K562 (cell line): ENCODE measurements at regions not wholly inside any gene's neighbourhood (a gene's known extent, or its start where the extent isn't known, plus 50 kb on each side); places are given as distances from the start of the nearest gene placed in this dataset.

Experiments used
- ATAC-seq: fragments of 200-7000 bp; cut with Tn5 transposase; 3 replicates; pipeline ENCODE4 v1.9.1; 2020; ENCODE audit warnings: moderate library complexity
- BruUV-seq: library from RNA; stranded (reverse); fragments of 400-500 nt; replicated peaks from 2 replicates; lab custom pipeline; 2021; lab: Mats Ljungman, UMichigan
- CTCF ChIA-PET: fragments of 300-600 bp; formaldehyde crosslinking; extraction: SDS; loops from one replicate; lab custom pipeline; 2021; ENCODE audit warnings: low intra/inter-chr PET ratio; lab: Yijun Ruan, JAX
- POLR2A ChIA-PET: fragments of 300-600, 350-650 bp; sonication (Branson Sonifier 250); formaldehyde crosslinking; extraction: SDS; loops from one replicate; lab custom pipeline; 2021; ENCODE audit warnings: antibody characterized with exemption, inconsistent platforms; lab: Yijun Ruan, JAX
- DNase-seq, 4 experiments: peaks; one replicate each; pipeline versions ENCODE4 v3.0.0 to v3.0.0-alpha.2; 2011 to 2018; ENCODE audit warnings: low spot score in 3 of 4, mixed read lengths in 3 of 4; ENCODE audit errors: extremely low read depth in 1 of 4
- FAIRE-seq: peaks from 2 replicates; lab custom pipeline; 2011; peaks lifted over from hg19 to GRCh38; lab: Jason Lieb, UNC
- H2AFZ ChIP-seq: 2 replicates; pipeline ENCODE4 v1.6.0; 2011; ENCODE audit warnings: low read depth, low read length, control low read depth, inconsistent platforms
- H3K27ac ChIP-seq: fragments of 200-600 bp; 3 replicates; pipeline ENCODE4 v1.8.0; 2011; ENCODE audit warnings: low read depth, mild to moderate bottlenecking, control low read depth, inconsistent platforms, low read length, moderate library complexity, mixed read lengths; ENCODE audit errors: extremely low read depth
- H3K27me3 ChIP-seq, 2 experiments: fragments of 300-600 bp in 1 of 2; 2 replicates in 1 of 2; 3 replicates in 1 of 2; pipeline versions ENCODE4 v1.6.0 to v1.8.0; 2011; ENCODE audit warnings: inconsistent platforms in 2 of 2, low read length in 2 of 2, mild to moderate bottlenecking in 1 of 2, mixed read lengths in 1 of 2, moderate library complexity in 1 of 2; ENCODE audit not compliant: control insufficient read depth in 2 of 2, insufficient read depth in 2 of 2
- H3K36me3 ChIP-seq: fragments of 300-600 bp; 3 replicates; pipeline ENCODE4 v1.8.0; 2011; ENCODE audit warnings: mild to moderate bottlenecking, low read length, inconsistent platforms; ENCODE audit not compliant: control insufficient read depth, insufficient read depth
- H3K4me1 ChIP-seq, 2 experiments: fragments of 200-600 bp in 1 of 2; replicated peaks in 1 of 2; 2 replicates in 1 of 2; 3 replicates in 1 of 2; pipeline versions ENCODE4 v1.5.1 to v1.8.0; 2011; ENCODE audit warnings: inconsistent platforms in 2 of 2, low read length in 2 of 2, mild to moderate bottlenecking in 1 of 2, mixed read lengths in 1 of 2, moderate library complexity in 1 of 2; ENCODE audit not compliant: control insufficient read depth in 2 of 2, insufficient read depth in 2 of 2
- H3K4me2 ChIP-seq: 2 replicates; pipeline ENCODE4 v1.6.1; 2011; ENCODE audit warnings: low read length, control low read depth, inconsistent platforms, mixed read lengths; ENCODE audit not compliant: insufficient read depth
- H3K4me3 ChIP-seq: fragments of 200-600 bp; sonication (generic), shearing (Covaris generic); 2 replicates; pipeline ENCODE4 v1.5.1; 2016; ENCODE audit warnings: control low read depth, inconsistent platforms
- H3K79me2 ChIP-seq: fragments of 200-600 bp; 3 replicates; pipeline ENCODE4 v1.8.0; 2011; ENCODE audit warnings: low read length, inconsistent platforms; ENCODE audit not compliant: control insufficient read depth, insufficient read depth
- H3K9ac ChIP-seq, 2 experiments: 2 replicates each; pipeline versions ENCODE4 v1.6.0 to v1.6.1; 2011; ENCODE audit warnings: low read depth in 2 of 2, low read length in 2 of 2, control low read depth in 1 of 2, inconsistent platforms in 1 of 2, mild to moderate bottlenecking in 1 of 2, mixed read lengths in 1 of 2; ENCODE audit not compliant: insufficient read depth in 1 of 2
- H3K9me1 ChIP-seq: one replicate; pipeline ENCODE4 v1.6.0; 2011; ENCODE audit warnings: inconsistent platforms, mild to moderate bottlenecking, low read length, moderate library complexity; ENCODE audit not compliant: control insufficient read depth, insufficient read depth
- H3K9me3 ChIP-seq: replicated peaks from 2 replicates; pipeline ENCODE4 v1.5.1; 2011; ENCODE audit warnings: low read depth, low read length, inconsistent platforms; ENCODE audit not compliant: control insufficient read depth, insufficient read depth
- H4K20me1 ChIP-seq: replicated peaks from 2 replicates; pipeline ENCODE4 v1.6.1; 2011; ENCODE audit warnings: low read length, inconsistent platforms, mixed read lengths; ENCODE audit not compliant: control insufficient read depth, insufficient read depth
- ARNT ChIP-seq, 2 experiments: fragments of 450-650 bp; IDR thresholded peaks; 2 replicates each; pipeline ENCODE4 v1.6.1; 2016; ENCODE audit warnings: mild to moderate bottlenecking in 1 of 2
- ATF7 ChIP-seq: fragments of 450-650 bp; IDR thresholded peaks from 2 replicates; pipeline ENCODE4 v1.7.1; 2014; ENCODE audit warnings: mild to moderate bottlenecking, moderate library complexity
- CBX1 ChIP-seq: sonication (generic); IDR thresholded peaks from 2 replicates; pipeline ENCODE4 v1.6.1; 2016; ENCODE audit warnings: antibody characterized with exemption, low read depth, mild to moderate bottlenecking
- E2F4 ChIP-seq: sonication (generic); formaldehyde crosslinking; IDR thresholded peaks from 2 replicates; pipeline ENCODE4 v1.8.0; 2022; ENCODE audit warnings: mild to moderate bottlenecking, low read depth, missing genetic modification reagents
- ELK1 ChIP-seq: sonication (generic); formaldehyde crosslinking; IDR thresholded peaks from 2 replicates; pipeline ENCODE4 v1.8.1; 2022; ENCODE audit warnings: missing genetic modification reagents
- EP400 ChIP-seq: fragments of 450-650 bp; IDR thresholded peaks from 2 replicates; pipeline ENCODE4 v1.6.1; 2017; ENCODE audit warnings: antibody characterized with exemption, mild to moderate bottlenecking, moderate library complexity
- FOXK1 ChIP-seq: sonication (generic); formaldehyde crosslinking; IDR thresholded peaks from 2 replicates; pipeline ENCODE4 v1.8.0; 2022; ENCODE audit warnings: missing genetic modification reagents, mild to moderate bottlenecking, borderline replicate concordance
- HDAC6 ChIP-seq: IDR thresholded peaks from 2 replicates; pipeline ENCODE4 v1.6.1; 2012; ENCODE audit warnings: low read depth, mild to moderate bottlenecking, control low read depth, inconsistent platforms, low read length, moderate library complexity
- ILF3 ChIP-seq: fragments of 450-650 bp; IDR thresholded peaks from 2 replicates; pipeline ENCODE4 v1.6.1; 2018; ENCODE audit warnings: antibody characterized with exemption, mild to moderate bottlenecking, moderate library complexity, borderline replicate concordance
- NCOA2 ChIP-seq, 2 experiments: fragments of 450-650 bp; IDR thresholded peaks; 2 replicates each; pipeline ENCODE4 v1.6.1; 2018; ENCODE audit warnings: mild to moderate bottlenecking in 2 of 2, moderate library complexity in 1 of 2; ENCODE audit not compliant: partially characterized antibody in 2 of 2
- PHB2 ChIP-seq: fragments of 450-650 bp; IDR thresholded peaks from 2 replicates; pipeline ENCODE4 v1.6.1; 2017; ENCODE audit warnings: low read depth
- PHF8 ChIP-seq: fragments of 200-600 bp; sonication (generic); IDR thresholded peaks from 2 replicates; pipeline ENCODE4 v1.6.1; 2012; ENCODE audit warnings: mixed run types, mild to moderate bottlenecking, inconsistent platforms, low read length, moderate library complexity, borderline replicate concordance
- RBM25 ChIP-seq: fragments of 200-400 bp; formaldehyde crosslinking; IDR thresholded peaks from 2 replicates; pipeline ENCODE4 v1.6.1; 2018; ENCODE audit warnings: low read length, low read depth, moderate library complexity; ENCODE audit not compliant: severe bottlenecking
- ZBTB17 ChIP-seq: fragments of 450-650 bp; formaldehyde crosslinking; IDR thresholded peaks from 2 replicates; pipeline ENCODE4 v1.4.0; 2020; ENCODE audit warnings: mild to moderate bottlenecking
- ZBTB43 ChIP-seq: sonication (generic); formaldehyde crosslinking; IDR thresholded peaks from 2 replicates; pipeline ENCODE4 v1.8.0; 2023; ENCODE audit warnings: mild to moderate bottlenecking, missing genetic modification reagents
- ZNF668 ChIP-seq: fragments of 250-450 bp; sonication (Bioruptor Pico); IDR thresholded peaks from 2 replicates; pipeline ENCODE4 v1.8.0; 2022; ENCODE audit warnings: mild to moderate bottlenecking, inconsistent platforms
- WGBS: fragments of 100-300 bp; shearing (Covaris generic); methylation state at CpG from one replicate; pipeline ENCODE4 v1.1.6; 2016; ENCODE audit warnings: low coverage, mixed read lengths; ENCODE audit not compliant: insufficient coverage; ENCODE audit errors: missing lambda C conversion rate; 5-methylcytosine and 5-hydroxymethylcytosine counted together
- in situ Hi-C: fragments of 300-500 bp; cut with MboI; formaldehyde crosslinking; loops from 4 replicates; pipeline ENCODE4 v1.15.0; 2018; ENCODE audit warnings: inconsistent platforms, mixed read lengths
- intact Hi-C: fragments of 100-400 bp; cut with micrococcal nuclease; formaldehyde crosslinking; loops from 2 replicates; pipeline ENCODE4 v1.14.2; 2022

- no peak for ATAC-seq
- H3K36me3 ChIP-seq, result no peaks in the 10 kb centered on the region
- H3K4me3 ChIP-seq, result no peak overlapping the region
- ChIA-PET POLR2A (interaction anchor here (0.6 kb wide), 2 partner anchors 18 to 28 kb away, joined by 3 read pairs; no protein-coding TSS in a partner anchor), CTCF (no interaction called here)
- no peaks in the 10 kb centered on the region for H3K9me1 ChIP-seq
- H3K4me2 ChIP-seq, result no peak overlapping the region
- peaks cover 0 to 5% of the 10 kb centered on the region in 2 experiments; a peak in 1 of 5 replicates for H3K27me3 ChIP-seq
- WGBS, result 3% methylated on average over 8 of the region's 8 CpGs
- BruUV-seq, result no TSS peak
- in situ Hi-C loops (no loop called here), intact Hi-C loops (no loop called here)
- H3K27ac ChIP-seq, result no peak overlapping the region
- no peak for FAIRE-seq
- no peak for DNase-seq
- TF ChIP-seq ARNT (IDR thresholded peaks at IDR 0.05) (no peak), EP400 (no peak), FOXK1 (CRISPR knock-in tag) (no peak), ZNF668 (CRISPR knock-in tag) (no peak), PHF8 (no peak), RBM25 (no peak), HDAC6 (no peak), ZBTB17 (CRISPR knock-in tag) (no peak), ILF3 (no peak), PHB2 (no peak), ZBTB43 (CRISPR knock-in tag) (no peak), E2F4 (CRISPR knock-in tag) (no peak), ATF7 (no peak), CBX1 (no peak), ELK1 (CRISPR knock-in tag) (no peak), NCOA2 (IDR thresholded peaks at IDR 0.05; ENCODE audit: partially characterized antibody in 2 of 2) (no peak)
- no peak overlapping the region for H3K9ac ChIP-seq
- H3K79me2 ChIP-seq, result no peaks in the 10 kb centered on the region
- H4K20me1 ChIP-seq, result no peaks in the 10 kb centered on the region
- H3K4me1 ChIP-seq, result no peaks in the 10 kb centered on the region
- no peaks in the 10 kb centered on the region for H3K9me3 ChIP-seq
- no peak overlapping the region for H2AFZ ChIP-seq
These were observed 84.1 kb downstream of the SNX18 start for GRCh38 chr5:54601411-54602230.
